Uterus (tissue), 3 donors: ENCODE measurements at regions not wholly inside any gene's neighbourhood (a gene's known extent, or its start where the extent isn't known, plus 50 kb on each side); places are given as distances from the start of the nearest gene placed in this dataset.
"Not testable (repeated sequence)": the region's sequence is repeated elsewhere in the genome, so short reads cannot be mapped to it uniquely, and the experiment has no call there.

Experiments used
- DNase-seq, 2 donors: peaks; one replicate each; pipeline ENCODE4 v3.0.0-alpha.2; 2019 to 2020
- H3K27ac ChIP-seq, 2 donors: fragments of 200-600 bp; sonication (generic); 1 replicate in 1 of 2; 2 replicates in 1 of 2; pipeline ENCODE4 v1.5.1; 2016 to 2018
- H3K27me3 ChIP-seq, 2 donors: fragments of 200-600 bp; sonication (generic); one replicate each; pipeline ENCODE4 v1.5.1; 2018 to 2019; ENCODE audit warnings: control low read depth in 1 of 2
- H3K36me3 ChIP-seq, 2 donors: fragments of 200-600 bp; sonication (generic); one replicate each; pipeline ENCODE4 v1.5.1; 2019; ENCODE audit warnings: control low read depth in 1 of 2
- H3K4me1 ChIP-seq, 2 donors: fragments of 200-600 bp; sonication (generic); one replicate each; pipeline ENCODE4 v1.5.1; 2018 to 2019; ENCODE audit warnings: control low read depth in 1 of 2
- H3K4me3 ChIP-seq, 2 donors: fragments of 200-600 bp; sonication (generic); 1 replicate in 1 of 2; 2 replicates in 1 of 2; pipeline ENCODE4 v1.5.1; 2018 to 2019; ENCODE audit warnings: mild to moderate bottlenecking in 1 of 2
- H3K9me3 ChIP-seq, 2 donors: fragments of 200-600 bp; sonication (generic); one replicate each; pipeline ENCODE4 v1.5.1; 2019; ENCODE audit warnings: control low read depth in 1 of 2
- CTCF ChIP-seq, 4 experiments: fragments of 200-600 bp in 2 of 4; fragments of 450-650 bp in 2 of 4; sonication (generic) in 2 of 4; IDR thresholded peaks; one replicate each; pipeline ENCODE4 v1.5.1; 2016 to 2019; ENCODE audit warnings: antibody characterized with exemption in 4 of 4, mild to moderate bottlenecking in 2 of 4, moderate library complexity in 1 of 4
- POLR2A ChIP-seq, 2 donors: fragments of 450-650 bp; IDR thresholded peaks; one replicate each; pipeline ENCODE4 v1.6.1; 2016; ENCODE audit warnings: antibody characterized with exemption in 2 of 2, mild to moderate bottlenecking in 1 of 2, moderate library complexity in 1 of 2
- intact Hi-C: fragments of 100-400 bp; cut with DNase I; formaldehyde crosslinking; loops from one replicate; pipeline ENCODE4 v1.15.1; 2023; ENCODE audit warnings: low total_unique reads
- donor health status: DM: yes; HTN: yes; CAD: no.

GRCh38 chr5:121660142-121660541, 191.5 kb upstream of the FTMT start:
- no peak for TF ChIP-seq CTCF (IDR thresholded peaks at IDR 0.05)
- no peak for TF ChIP-seq POLR2A (IDR thresholded peaks at IDR 0.05)
- Histone ChIP-seq H3K27me3 (no peaks in the 10 kb centered on the region), H3K36me3 (no peaks in the 10 kb centered on the region), H3K27ac (no peak overlapping the region), H3K4me3 (no peak overlapping the region), H3K9me3 (no peaks in the 10 kb centered on the region), H3K4me1 (no peaks in the 10 kb centered on the region)
- intact Hi-C loops, result no loop called here
- DNase-seq, result no peak

- intact Hi-C loops, H3K36me3 ChIP-seq, H3K9me3 ChIP-seq, H3K27me3 ChIP-seq, H3K27ac ChIP-seq, DNase-seq, H3K4me1 ChIP-seq, H3K4me3 ChIP-seq: not testable (repeated sequence)
Observed at GRCh38 chr5:121665542-121665941, 186.1 kb upstream of the FTMT start.

- intact Hi-C loops, result no loop called here
- no peaks in the 10 kb centered on the region for H3K9me3 ChIP-seq
- H3K27ac ChIP-seq, result no peak overlapping the region
- H3K4me3 ChIP-seq, result no peak overlapping the region
- DNase-seq, result no peak
- H3K27me3 ChIP-seq, result no peaks in the 10 kb centered on the region
- no peaks in the 10 kb centered on the region for H3K36me3 ChIP-seq
- H3K4me1 ChIP-seq, result no peaks in the 10 kb centered on the region
- TF ChIP-seq POLR2A (IDR thresholded peaks at IDR 0.05) (no peak), CTCF (IDR thresholded peaks at IDR 0.05) (no peak)
Observed at GRCh38 chr5:121667292-121667691, 184.4 kb upstream of the FTMT start.

GRCh38 chr5:121668635-121669034, 183.0 kb upstream of the FTMT start:
- intact Hi-C loops, result no loop called here
- Histone ChIP-seq H3K27ac (no peak overlapping the region), H3K36me3 (no peaks in the 10 kb centered on the region), H3K9me3 (no peaks in the 10 kb centered on the region), H3K4me1 (no peaks in the 10 kb centered on the region), H3K4me3 (no peak overlapping the region), H3K27me3 (no peaks in the 10 kb centered on the region)
- no peak for TF ChIP-seq CTCF (IDR thresholded peaks at IDR 0.05)
- no peak for TF ChIP-seq POLR2A (IDR thresholded peaks at IDR 0.05)
- no peak for DNase-seq

GRCh38 chr5:121671624-121672023, 180.1 kb upstream of the FTMT start:
- Histone ChIP-seq H3K27me3 (no peaks in the 10 kb centered on the region), H3K4me1 (no peaks in the 10 kb centered on the region), H3K36me3 (no peaks in the 10 kb centered on the region), H3K4me3 (no peak overlapping the region), H3K27ac (no peak overlapping the region), H3K9me3 (no peaks in the 10 kb centered on the region)
- DNase-seq, result no peak
- TF ChIP-seq POLR2A (IDR thresholded peaks at IDR 0.05) (no peak), CTCF (IDR thresholded peaks at IDR 0.05) (no peak)
- intact Hi-C loops, result no loop called here

- Histone ChIP-seq H3K9me3 (no peaks in the 10 kb centered on the region), H3K4me3 (no peak overlapping the region), H3K27ac (no peak overlapping the region), H3K4me1 (no peaks in the 10 kb centered on the region), H3K36me3 (no peaks in the 10 kb centered on the region), H3K27me3 (no peaks in the 10 kb centered on the region)
- no peak for DNase-seq
- intact Hi-C loops, result no loop called here
- TF ChIP-seq CTCF (IDR thresholded peaks at IDR 0.05) (no peak), POLR2A (IDR thresholded peaks at IDR 0.05) (no peak)
Observed at GRCh38 chr5:121675924-121676323, 175.8 kb upstream of the FTMT start.
